H1 (cell line): ENCODE measurements at regions not wholly inside any gene's neighbourhood (a gene's known extent, or its start where the extent isn't known, plus 50 kb on each side); places are given as distances from the start of the nearest gene placed in this dataset.

Experiments
- CTCF ChIP-seq, 3 experiments: IDR thresholded peaks; 1 replicate in 2 of 3; 2 replicates in 1 of 3; pipeline versions ENCODE4 v1.5.1 to v1.6.1; 2011; ENCODE audit warnings: low read length in 3 of 3, mild to moderate bottlenecking in 3 of 3, inconsistent platforms in 2 of 3, low read depth in 1 of 3, moderate library complexity in 1 of 3; ENCODE audit not compliant: insufficient read depth in 1 of 3; ENCODE audit errors: control extremely low read depth in 1 of 3

- no peak for TF ChIP-seq CTCF (IDR thresholded peaks at IDR 0.05; ENCODE audit: control extremely low read depth in 1 of 3, insufficient read depth in 1 of 3, low read depth in 1 of 3, low read length in 3 of 3)
Measured at GRCh38 chr2:5379811-5380210, 312.4 kb upstream of the SOX11 start (continued).
